ENCODE measurements at regions not wholly inside any gene's neighbourhood (a gene's known extent, or its start where the extent isn't known, plus 50 kb on each side); places are given as distances from the start of the nearest gene placed in this dataset.

DNA sequence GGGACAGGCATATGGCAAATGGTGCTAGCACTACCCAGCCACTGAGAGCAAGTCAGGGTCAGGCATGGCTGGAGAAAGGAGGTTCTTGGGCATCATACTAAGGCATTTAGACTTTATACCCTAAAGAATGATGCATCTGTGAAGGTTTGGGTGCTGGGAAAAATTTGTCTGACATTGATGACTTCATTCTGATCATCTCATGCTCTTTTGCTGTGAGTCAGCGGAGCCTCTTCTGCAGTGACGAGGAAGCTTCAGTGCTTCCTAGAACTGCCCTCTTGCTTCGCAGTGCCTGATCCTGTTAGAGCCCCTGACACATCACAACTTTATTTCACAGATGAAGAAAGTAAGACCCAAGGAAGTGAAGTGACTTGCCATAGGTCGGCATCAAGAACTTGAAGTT, 266.6 kb upstream of the GAS1 start:
- ATAC-seq, result no peak
- no peak for DNase-seq
- Histone ChIP-seq H3K27ac (no peak overlapping the region), H3K4me1 (no peaks in the 10 kb centered on the region), H3K4me3 (no peak overlapping the region), H3K36me3 (no peaks in the 10 kb centered on the region), H3K9me3 (no peaks in the 10 kb centered on the region), H3K27me3 (peaks cover 0 to 4% (median 0%) of the 10 kb centered on the region in 7 donors)
- intact Hi-C loops (cut with DNase I), result no loop called here
- WGBS, 2 donors, result 95 to 97% methylated on average over 4 of the region's 4 CpGs
- TF ChIP-seq, protein P1, sequence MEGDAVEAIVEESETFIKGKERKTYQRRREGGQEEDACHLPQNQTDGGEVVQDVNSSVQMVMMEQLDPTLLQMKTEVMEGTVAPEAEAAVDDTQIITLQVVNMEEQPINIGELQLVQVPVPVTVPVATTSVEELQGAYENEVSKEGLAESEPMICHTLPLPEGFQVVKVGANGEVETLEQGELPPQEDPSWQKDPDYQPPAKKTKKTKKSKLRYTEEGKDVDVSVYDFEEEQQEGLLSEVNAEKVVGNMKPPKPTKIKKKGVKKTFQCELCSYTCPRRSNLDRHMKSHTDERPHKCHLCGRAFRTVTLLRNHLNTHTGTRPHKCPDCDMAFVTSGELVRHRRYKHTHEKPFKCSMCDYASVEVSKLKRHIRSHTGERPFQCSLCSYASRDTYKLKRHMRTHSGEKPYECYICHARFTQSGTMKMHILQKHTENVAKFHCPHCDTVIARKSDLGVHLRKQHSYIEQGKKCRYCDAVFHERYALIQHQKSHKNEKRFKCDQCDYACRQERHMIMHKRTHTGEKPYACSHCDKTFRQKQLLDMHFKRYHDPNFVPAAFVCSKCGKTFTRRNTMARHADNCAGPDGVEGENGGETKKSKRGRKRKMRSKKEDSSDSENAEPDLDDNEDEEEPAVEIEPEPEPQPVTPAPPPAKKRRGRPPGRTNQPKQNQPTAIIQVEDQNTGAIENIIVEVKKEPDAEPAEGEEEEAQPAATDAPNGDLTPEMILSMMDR (IDR thresholded peaks at IDR 0.05), result no peak

DNA sequence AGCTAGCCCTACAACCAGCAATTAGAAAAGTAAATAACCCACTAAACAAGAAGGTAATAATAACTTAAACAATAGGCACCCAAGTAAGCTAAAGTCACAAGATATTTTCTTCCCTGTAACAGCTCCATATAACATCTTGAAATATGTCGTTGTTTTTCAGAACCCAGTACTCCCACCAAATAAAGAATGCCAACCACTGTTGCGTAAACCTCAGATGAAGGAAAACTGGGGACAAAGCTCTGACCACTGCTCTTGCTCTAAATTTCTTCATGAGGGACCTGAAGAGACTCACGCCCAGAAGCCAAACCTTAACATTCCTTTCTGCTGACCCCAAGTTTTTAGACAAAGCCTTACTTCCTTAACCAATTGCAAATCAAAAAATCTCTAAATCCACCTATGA, 267.7 kb upstream of the GAS1 start:
- Histone ChIP-seq H3K27me3 (peaks cover 0 to 4% (median 0%) of the 10 kb centered on the region in 7 donors), H3K9me3 (no peaks in the 10 kb centered on the region), H3K27ac (no peak overlapping the region), H3K4me1 (no peaks in the 10 kb centered on the region), H3K4me3 (no peak overlapping the region), H3K36me3 (no peaks in the 10 kb centered on the region)
- DNase-seq, result no peak
- TF ChIP-seq, protein P1 (IDR thresholded peaks at IDR 0.05), result no peak
- ATAC-seq, result no peak
- 93 to 96% methylated on average over 3 of the region's 3 CpGs for WGBS, 2 donors
- intact Hi-C loops (cut with DNase I), result no loop called here

DNA sequence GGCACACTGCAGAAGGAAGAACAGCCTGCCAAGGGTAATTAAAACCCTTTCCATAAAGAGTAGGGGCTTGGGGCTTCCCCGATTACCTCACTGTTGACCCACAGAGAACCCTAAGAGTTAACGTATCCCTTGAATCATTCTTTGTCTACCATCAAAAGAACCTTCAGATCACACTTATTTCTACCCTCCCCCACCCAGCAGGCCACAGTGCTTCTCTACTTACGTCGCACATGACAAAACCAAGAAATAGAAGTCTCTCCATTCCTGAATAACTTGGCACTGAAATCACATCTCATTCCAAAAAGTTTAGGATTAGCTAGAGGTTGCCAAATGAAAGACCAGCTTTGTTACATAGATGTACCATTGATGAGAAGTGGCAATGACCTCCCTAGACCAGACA, 268.7 kb upstream of the GAS1 start:
- H3K4me1 ChIP-seq, result no peaks in the 10 kb centered on the region
- ATAC-seq, result no peak
- intact Hi-C loops (cut with DNase I), result no loop called here
- H3K27me3 ChIP-seq, result peaks cover 0 to 4% (median 0%) of the 10 kb centered on the region in 7 donors
- no peak overlapping the region for H3K27ac ChIP-seq
- H3K9me3 ChIP-seq, result no peaks in the 10 kb centered on the region
- no peak for DNase-seq
- 84 to 96% methylated on average over 4 of the region's 4 CpGs for WGBS, 2 donors
- TF ChIP-seq, protein P1 (IDR thresholded peaks at IDR 0.05), result no peak
- H3K36me3 ChIP-seq, result no peaks in the 10 kb centered on the region
- H3K4me3 ChIP-seq, result no peak overlapping the region

DNA sequence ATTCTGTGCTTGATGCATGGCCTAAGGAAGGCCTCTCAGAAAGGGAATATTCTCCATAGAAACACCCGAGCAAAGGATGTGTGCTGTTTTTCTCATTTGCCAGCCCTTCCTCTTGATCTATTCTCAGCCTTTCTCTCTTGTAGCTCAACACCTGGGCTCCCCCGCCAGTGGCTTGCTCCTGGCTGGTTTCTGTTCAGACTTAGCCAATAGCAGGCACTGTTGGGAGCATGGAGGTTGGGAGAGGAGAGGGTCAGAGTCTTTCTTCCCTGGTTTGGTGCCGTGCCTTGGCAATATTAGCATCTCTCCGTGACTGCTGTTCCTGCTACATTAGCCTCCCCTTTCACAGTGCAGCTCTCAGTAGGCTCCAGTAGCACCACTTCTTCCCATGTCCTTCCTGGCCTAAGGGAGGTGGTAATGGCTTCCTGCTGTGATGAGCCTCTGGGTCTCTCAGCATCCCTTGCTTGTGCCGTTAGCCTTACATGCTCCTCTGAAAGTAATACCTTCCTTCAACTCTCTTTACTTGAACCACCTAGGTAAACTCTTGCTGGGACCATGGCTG, 269.7 kb upstream of the GAS1 start:
- peaks cover 0 to 4% (median 0%) of the 10 kb centered on the region in 7 donors for H3K27me3 ChIP-seq
- no peaks in the 10 kb centered on the region for H3K9me3 ChIP-seq
- no peaks in the 10 kb centered on the region for H3K36me3 ChIP-seq
- H3K4me3 ChIP-seq, result no peak overlapping the region
- intact Hi-C loops (cut with DNase I), result no loop called here
- no peak overlapping the region for H3K27ac ChIP-seq
- no peaks in the 10 kb centered on the region for H3K4me1 ChIP-seq
- ATAC-seq (no peak), DNase-seq (no peak)
- TF ChIP-seq, protein P1 (IDR thresholded peaks at IDR 0.05), result no peak
- WGBS, 2 donors, result 75 to 82% methylated on average over 5 of the region's 5 CpGs
